ENCODE measurements at regions not wholly inside any gene's neighbourhood (a gene's known extent, or its start where the extent isn't known, plus 50 kb on each side); places are given as distances from the start of the nearest gene placed in this dataset.

GRCh38 chr4:125676156-125676555 lies 361.4 kb downstream of the FAT4 start:
- TF ChIP-seq SUZ12 (IDR thresholded peaks at IDR 0.05; ENCODE audit: extremely low read depth, insufficient read depth, insufficient read length) (no peak), ZNF274 (IDR thresholded peaks at IDR 0.05; ENCODE audit: low read depth, low read length) (no peak), YY1 (IDR thresholded peaks at IDR 0.05; ENCODE audit: insufficient read depth, insufficient read length) (no peak)
